ENCODE measurements at regions not wholly inside any gene's neighbourhood (a gene's known extent, or its start where the extent isn't known, plus 50 kb on each side); places are given as distances from the start of the nearest gene placed in this dataset.

DNA sequence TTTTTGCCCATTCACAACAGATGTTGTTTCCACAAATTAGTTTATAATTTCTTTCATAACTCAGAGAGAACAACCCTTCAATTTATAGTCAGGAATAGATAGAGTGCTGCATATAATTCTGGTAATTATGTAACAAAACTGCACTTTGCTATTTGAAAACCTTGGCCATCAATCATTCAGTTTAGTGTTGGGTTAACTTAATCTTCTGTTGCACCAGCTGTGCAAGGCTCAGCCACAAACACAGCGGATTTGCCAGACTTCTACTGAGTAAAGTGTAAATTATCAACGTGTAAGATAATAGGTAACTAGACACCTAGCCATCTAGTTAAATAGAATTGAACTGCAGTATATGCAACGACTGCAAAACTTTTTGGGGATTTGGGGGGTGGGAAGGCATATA, 1064.3 kb upstream of the EPHA6 start:
- no peaks in the 10 kb centered on the region for H3K4me1 ChIP-seq (ENCODE audit: control insufficient read depth in 1 of 2, low read depth in 2 of 2)
- H3K4me3 ChIP-seq: no peak overlapping the region
- ATAC-seq (ENCODE audit: insufficient number of reproducible peaks, low FRiP score, low read depth) (no peak), DNase-seq (ENCODE audit: low spot score) (no peak)
- no peaks in the 10 kb centered on the region for H3K9me3 ChIP-seq
- no peak overlapping the region for H3K27ac ChIP-seq
- TF ChIP-seq, protein P1, sequence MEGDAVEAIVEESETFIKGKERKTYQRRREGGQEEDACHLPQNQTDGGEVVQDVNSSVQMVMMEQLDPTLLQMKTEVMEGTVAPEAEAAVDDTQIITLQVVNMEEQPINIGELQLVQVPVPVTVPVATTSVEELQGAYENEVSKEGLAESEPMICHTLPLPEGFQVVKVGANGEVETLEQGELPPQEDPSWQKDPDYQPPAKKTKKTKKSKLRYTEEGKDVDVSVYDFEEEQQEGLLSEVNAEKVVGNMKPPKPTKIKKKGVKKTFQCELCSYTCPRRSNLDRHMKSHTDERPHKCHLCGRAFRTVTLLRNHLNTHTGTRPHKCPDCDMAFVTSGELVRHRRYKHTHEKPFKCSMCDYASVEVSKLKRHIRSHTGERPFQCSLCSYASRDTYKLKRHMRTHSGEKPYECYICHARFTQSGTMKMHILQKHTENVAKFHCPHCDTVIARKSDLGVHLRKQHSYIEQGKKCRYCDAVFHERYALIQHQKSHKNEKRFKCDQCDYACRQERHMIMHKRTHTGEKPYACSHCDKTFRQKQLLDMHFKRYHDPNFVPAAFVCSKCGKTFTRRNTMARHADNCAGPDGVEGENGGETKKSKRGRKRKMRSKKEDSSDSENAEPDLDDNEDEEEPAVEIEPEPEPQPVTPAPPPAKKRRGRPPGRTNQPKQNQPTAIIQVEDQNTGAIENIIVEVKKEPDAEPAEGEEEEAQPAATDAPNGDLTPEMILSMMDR (IDR thresholded peaks at IDR 0.05): no peak
- no peaks in the 10 kb centered on the region for H3K27me3 ChIP-seq (replicated peaks; ENCODE audit: insufficient read depth)
- no peaks in the 10 kb centered on the region for H3K36me3 ChIP-seq

DNA sequence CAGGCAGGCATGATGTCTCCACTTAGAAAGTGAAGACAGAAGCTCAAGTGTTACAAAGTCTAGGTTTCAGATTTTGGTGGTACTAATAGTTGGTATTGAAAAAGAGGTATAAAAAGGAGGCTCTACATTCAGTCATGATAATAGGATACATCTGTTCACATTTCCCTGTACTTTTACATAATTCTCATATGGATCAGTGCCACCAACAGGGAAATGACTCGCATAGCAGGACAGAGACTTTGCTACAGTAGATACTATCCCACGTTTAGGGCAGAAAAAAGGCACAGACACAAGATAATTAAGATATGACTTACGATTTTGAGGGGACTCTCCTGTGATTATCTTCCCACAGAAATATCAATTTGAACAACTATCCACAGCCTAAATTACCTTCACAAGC, 1062.9 kb upstream of the EPHA6 start:
- TF ChIP-seq, protein P1 (IDR thresholded peaks at IDR 0.05): no peak
- Histone ChIP-seq H3K4me3 (no peak overlapping the region), H3K36me3 (no peaks in the 10 kb centered on the region), H3K27ac (no peak overlapping the region), H3K9me3 (no peaks in the 10 kb centered on the region), H3K4me1 (ENCODE audit: control insufficient read depth in 1 of 2, low read depth in 2 of 2) (no peaks in the 10 kb centered on the region), H3K27me3 (replicated peaks; ENCODE audit: insufficient read depth) (no peaks in the 10 kb centered on the region)
- DNase-seq (ENCODE audit: low spot score): no peak
- ATAC-seq (ENCODE audit: insufficient number of reproducible peaks, low FRiP score, low read depth): no peak

DNA sequence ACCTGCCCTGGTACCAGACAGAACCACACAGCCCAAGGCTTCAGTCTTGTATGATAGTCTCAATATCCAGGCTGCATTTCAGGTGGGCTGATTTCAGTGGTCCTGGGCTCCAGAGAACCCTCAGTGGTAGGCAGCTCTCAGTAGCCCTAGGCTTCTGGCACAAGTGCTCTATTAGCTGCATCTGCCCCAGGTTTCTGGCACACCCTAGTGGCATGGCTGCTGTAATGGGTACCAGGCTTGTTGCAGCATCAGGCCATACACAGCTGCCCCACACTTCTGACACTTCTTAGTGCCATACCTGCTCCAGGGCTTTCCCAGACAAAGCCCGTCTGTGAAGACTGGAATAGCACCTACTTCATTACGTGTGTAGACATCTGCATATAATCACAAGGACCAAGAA, 1062.2 kb upstream of the EPHA6 start:
- Histone ChIP-seq H3K4me1 (ENCODE audit: control insufficient read depth in 1 of 2, low read depth in 2 of 2) (no peaks in the 10 kb centered on the region), H3K36me3 (no peaks in the 10 kb centered on the region)
- TF ChIP-seq, protein P1 (IDR thresholded peaks at IDR 0.05): no peak

DNA sequence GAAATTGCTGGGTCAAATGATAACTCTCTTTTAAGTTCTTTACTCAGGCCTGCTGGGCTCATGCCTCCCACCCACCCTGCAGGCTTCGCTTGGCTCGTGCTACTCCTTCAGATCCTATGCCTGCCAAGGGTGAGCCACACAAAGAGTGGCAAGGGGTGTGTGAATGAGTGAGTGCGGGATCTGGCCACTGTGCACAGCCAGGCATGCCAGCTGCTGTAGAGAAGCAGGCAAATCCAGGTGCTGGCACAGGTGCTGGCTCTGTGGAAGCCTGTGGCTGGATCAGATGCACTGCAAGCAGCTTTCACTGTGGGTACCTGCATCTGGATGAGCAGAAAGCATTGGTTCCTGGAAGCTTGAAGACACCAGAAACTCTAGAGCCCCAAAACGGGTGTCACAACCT, 1055.7 kb upstream of the EPHA6 start:
- DNase-seq (ENCODE audit: low spot score): no peak
- Histone ChIP-seq H3K9me3 (no peaks in the 10 kb centered on the region), H3K4me3 (no peak overlapping the region), H3K4me1 (ENCODE audit: control insufficient read depth in 1 of 2, low read depth in 2 of 2) (no peaks in the 10 kb centered on the region), H3K27ac (no peak overlapping the region), H3K27me3 (replicated peaks; ENCODE audit: insufficient read depth) (no peaks in the 10 kb centered on the region), H3K36me3 (no peaks in the 10 kb centered on the region)
- no peak for ATAC-seq (ENCODE audit: insufficient number of reproducible peaks, low FRiP score, low read depth)
- TF ChIP-seq, protein P1 (IDR thresholded peaks at IDR 0.05): no peak

More for the DNA sequence above, 1062.2 kb upstream of the EPHA6 start:
- no peak for DNase-seq (ENCODE audit: low spot score)
- no peak for ATAC-seq (ENCODE audit: insufficient number of reproducible peaks, low FRiP score, low read depth)
- Histone ChIP-seq H3K27me3 (replicated peaks; ENCODE audit: insufficient read depth) (no peaks in the 10 kb centered on the region), H3K4me3 (no peak overlapping the region), H3K9me3 (no peaks in the 10 kb centered on the region), H3K27ac (no peak overlapping the region)

DNA sequence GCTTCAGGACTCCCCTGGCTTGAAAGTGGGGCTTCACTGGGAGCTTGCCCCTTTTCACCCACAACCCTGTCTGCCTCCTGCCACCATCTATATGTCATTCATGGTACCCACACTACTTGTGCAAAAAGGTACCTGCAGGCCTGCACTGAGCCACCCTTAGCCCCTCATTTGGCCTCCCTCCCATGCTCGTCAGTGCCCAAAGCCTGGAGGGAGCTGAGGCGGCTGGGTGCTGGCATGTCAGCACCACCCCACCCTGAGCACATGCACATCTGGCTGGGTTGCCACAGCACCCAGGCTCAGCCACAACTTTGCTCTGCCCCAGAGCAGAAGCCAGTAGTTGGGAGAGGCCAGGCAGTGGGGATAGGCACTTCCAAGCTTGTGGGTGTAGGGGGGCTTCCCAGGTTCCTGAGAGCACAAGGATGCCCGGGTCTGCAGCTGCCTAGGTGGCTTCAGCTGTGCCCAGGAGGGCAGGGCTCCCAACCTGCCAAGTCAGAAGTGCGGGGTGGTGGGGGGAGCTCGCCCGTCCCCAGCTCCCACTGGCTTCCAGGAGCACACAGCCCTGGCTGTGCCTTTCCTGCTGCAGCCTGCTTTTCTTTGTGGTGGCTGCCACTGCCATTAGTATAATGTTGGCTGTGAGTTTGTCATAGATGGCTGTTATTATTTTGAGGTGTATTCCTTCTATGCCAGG, 1054.6 kb upstream of the EPHA6 start:
- no peak for ATAC-seq (ENCODE audit: insufficient number of reproducible peaks, low FRiP score, low read depth)
- Histone ChIP-seq H3K27me3 (replicated peaks; ENCODE audit: insufficient read depth) (no peaks in the 10 kb centered on the region), H3K36me3 (no peaks in the 10 kb centered on the region), H3K9me3 (no peaks in the 10 kb centered on the region), H3K27ac (no peak overlapping the region), H3K4me3 (no peak overlapping the region), H3K4me1 (ENCODE audit: control insufficient read depth in 1 of 2, low read depth in 2 of 2) (no peaks in the 10 kb centered on the region)
- TF ChIP-seq, protein P1 (IDR thresholded peaks at IDR 0.05): no peak
- DNase-seq (ENCODE audit: low spot score): no peak
